ENCODE measurements at regions not wholly inside any gene's neighbourhood (a gene's known extent, or its start where the extent isn't known, plus 50 kb on each side); places are given as distances from the start of the nearest gene placed in this dataset.

DNA sequence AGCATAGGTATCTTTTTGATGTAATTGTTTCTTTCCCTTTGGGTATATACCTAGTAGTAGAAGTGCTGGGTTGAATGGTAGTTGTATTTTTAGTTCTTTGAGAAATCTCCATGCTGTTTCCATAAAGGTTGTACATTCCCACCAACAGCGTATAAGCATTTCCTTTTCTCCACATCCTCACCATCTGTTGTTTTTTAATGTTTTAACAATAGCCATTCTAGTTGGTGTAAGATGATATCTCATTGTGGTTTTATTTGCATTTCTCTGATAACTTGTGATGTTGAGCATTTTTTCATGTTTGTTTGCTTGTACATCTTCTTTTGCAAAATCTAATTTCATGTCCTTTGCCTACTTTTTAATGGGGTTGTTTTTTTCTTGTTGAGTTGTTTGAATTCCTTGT is 80.0 kb upstream of the TMC3 start:
- Mint-ChIP-seq H3K27me3 (peaks cover 3% of the 10 kb centered on the region), H3K4me1 (peaks cover 0 to 3% (median 0%) of the 10 kb centered on the region in 3 donors), H3K36me3 (no peaks in the 10 kb centered on the region), H3K27ac (no peak overlapping the region), H3K4me3 (no peak overlapping the region), H3K9me3 (peaks cover 3 to 19% (median 5%) of the 10 kb centered on the region in 3 donors)

DNA sequence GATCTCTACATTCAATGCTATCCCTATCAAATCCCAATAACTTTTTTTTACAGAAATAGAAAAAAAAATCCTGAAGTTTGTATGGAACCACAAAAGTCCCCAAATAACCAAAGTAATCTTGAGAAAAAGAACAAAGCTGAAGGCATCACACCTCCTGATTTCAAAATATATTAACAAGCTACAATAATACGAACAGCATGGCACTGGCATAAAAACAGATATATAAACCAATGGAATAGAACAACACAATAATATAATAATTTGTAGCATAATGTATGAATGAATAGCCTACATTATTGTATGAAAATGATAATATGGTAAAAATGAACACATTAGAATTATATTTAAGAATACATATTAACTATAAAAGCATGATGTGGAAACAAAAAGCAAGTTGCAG is 76.7 kb upstream of the TMC3 start:
- no peak overlapping the region for H3K27ac Mint-ChIP-seq
- H3K4me3 Mint-ChIP-seq: no peak overlapping the region
- H3K36me3 Mint-ChIP-seq: no peaks in the 10 kb centered on the region
- H3K4me1 Mint-ChIP-seq: peaks cover 0 to 1% (median 0%) of the 10 kb centered on the region in 3 donors
- peaks cover 1 to 15% (median 11%) of the 10 kb centered on the region in 3 donors for H3K9me3 Mint-ChIP-seq
- H3K27me3 Mint-ChIP-seq: no peaks in the 10 kb centered on the region

DNA sequence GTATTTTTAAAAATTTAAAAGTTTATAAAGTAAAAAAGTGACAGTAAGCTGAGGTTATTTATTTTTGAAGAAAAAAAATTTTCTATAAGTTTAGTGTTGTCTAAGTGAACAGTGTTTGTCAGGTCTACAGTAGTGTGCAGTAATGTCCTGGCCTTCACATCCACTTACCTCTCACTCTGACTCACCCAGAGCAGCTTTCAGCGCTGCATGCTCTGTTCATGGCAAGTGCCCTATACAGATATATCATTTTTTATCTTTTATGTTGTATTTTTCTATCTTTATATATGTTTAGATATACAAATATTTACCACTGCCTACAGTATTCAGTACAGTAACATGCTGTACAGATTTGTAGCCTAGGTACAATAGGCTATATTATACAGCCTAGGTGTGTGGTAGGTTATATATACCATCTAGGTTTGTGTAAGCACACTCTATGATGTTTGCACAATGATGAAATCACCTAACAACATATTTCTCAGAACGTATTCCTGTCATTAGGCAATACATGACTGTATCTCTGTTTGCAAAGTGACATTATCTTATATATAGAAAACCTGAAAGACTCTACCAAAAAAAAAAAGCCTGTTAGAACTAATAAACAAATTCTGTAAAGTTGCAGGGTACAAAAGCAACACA is 75.9 kb upstream of the TMC3 start:
- Mint-ChIP-seq H3K27ac (no peak overlapping the region), H3K36me3 (no peaks in the 10 kb centered on the region), H3K9me3 (peaks cover 1 to 21% (median 14%) of the 10 kb centered on the region in 3 donors), H3K4me1 (peaks cover 0 to 1% (median 0%) of the 10 kb centered on the region in 3 donors), H3K27me3 (no peaks in the 10 kb centered on the region), H3K4me3 (no peak overlapping the region)

DNA sequence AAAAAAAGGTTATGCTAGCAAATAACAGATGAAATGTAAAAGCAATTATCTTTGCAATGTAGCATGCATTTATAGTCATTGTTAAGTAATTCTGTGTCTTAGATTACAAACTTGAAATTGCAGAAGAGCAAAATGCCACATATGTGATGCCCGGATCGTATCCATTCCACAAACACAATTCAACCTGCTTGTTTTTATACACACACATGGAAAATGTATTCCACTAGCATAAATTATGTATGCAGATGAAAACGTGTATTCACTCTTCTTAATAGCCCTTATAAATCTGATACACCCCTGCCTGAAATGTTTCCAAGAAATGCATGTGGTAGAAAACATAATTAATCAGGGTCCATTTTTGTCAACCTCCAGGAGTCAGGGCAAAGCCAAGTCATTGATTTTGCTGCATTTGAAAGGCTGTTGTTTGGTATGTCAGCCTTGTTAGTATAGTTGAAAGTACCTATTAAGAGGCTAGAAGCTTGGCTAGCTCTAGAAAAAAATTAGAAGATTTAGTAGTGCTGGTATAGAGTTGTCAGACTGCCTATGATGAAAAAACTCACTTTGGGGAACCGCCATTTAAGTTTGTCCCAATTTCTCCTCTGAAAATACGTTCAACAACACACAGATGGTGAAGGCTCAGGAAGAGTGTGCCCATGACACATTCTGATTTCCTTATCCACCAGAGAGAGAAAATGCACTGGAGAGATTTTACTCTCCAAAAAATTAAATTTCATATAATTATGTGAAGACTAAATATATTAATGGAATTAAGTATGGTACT is 69.2 kb upstream of the TMC3 start:
- no peak overlapping the region for H3K4me3 Mint-ChIP-seq
- H3K27me3 Mint-ChIP-seq: peaks cover 2% of the 10 kb centered on the region
- no peaks in the 10 kb centered on the region for H3K36me3 Mint-ChIP-seq
- no peak overlapping the region for H3K27ac Mint-ChIP-seq
- peaks cover 4 to 21% (median 13%) of the 10 kb centered on the region in 3 donors for H3K9me3 Mint-ChIP-seq
- H3K4me1 Mint-ChIP-seq: no peaks in the 10 kb centered on the region

DNA sequence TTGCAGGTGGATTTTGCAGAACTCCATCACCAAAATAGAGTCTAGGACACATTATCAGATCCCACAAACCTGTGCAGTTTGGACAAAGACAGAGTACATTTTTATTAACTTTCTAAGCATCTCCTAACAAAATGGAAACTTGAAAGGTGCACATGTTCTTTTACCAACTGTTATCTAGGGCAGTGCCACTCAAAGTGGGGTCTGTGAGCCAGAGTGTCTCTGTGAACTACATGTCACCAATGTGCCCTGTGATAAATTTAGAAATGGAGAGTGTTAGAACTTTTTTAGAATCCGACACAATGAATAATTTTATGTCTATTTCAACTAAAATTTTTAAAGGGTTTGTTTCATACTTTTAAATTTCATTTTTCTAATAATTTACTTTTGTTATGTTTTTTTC is 68.4 kb upstream of the TMC3 start:
- Mint-ChIP-seq H3K4me3 (no peak overlapping the region), H3K27me3 (peaks cover 2% of the 10 kb centered on the region), H3K9me3 (peaks cover 4 to 17% (median 15%) of the 10 kb centered on the region in 3 donors), H3K27ac (no peak overlapping the region), H3K36me3 (no peaks in the 10 kb centered on the region), H3K4me1 (no peaks in the 10 kb centered on the region)

DNA sequence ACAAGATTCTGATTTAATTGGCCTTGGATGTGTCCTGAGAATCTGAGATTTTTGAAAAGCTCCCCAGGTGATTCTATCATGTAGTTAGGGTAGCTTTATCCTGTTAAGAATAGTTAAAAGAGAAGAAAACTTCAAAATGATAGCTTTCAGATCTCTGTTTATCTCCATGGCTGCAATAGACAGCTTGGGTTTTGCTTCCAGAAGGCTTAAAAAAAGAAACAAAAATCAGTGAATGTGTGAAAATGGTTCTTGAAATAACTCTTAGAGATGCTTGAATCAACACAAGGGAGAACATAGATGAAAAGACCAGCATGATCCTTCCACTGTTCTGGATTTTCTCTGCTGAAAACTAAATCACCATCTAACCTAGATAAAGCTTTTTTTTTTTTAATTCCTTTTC is 60.8 kb upstream of the TMC3 start:
- H3K27ac Mint-ChIP-seq: no peak overlapping the region
- H3K36me3 Mint-ChIP-seq: peaks cover 2% of the 10 kb centered on the region
- H3K9me3 Mint-ChIP-seq: peaks cover 0 to 12% (median 0%) of the 10 kb centered on the region in 3 donors
- H3K4me3 Mint-ChIP-seq: no peak overlapping the region
- peaks cover 8% of the 10 kb centered on the region for H3K27me3 Mint-ChIP-seq
- no peaks in the 10 kb centered on the region for H3K4me1 Mint-ChIP-seq

DNA sequence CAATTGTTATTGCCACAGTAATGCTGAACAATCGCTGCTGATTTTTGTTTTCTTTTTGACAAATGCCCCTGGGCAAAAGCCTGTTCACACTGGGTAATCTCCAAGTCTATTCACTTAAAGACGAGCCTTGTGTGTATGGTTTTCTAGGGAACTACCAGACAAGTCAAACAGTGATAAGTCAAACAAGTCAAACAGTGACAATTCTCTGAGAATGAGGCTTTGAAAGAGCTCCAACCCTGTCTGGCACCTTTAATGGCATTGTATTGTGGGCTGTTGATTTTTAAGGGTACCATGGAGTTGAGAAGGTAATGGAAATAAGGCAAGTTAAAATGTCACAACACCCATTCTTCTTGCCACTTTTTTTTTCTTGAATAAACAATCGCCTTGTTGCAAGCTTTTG is 59.4 kb upstream of the TMC3 start:
- H3K27ac Mint-ChIP-seq: no peak overlapping the region

DNA sequence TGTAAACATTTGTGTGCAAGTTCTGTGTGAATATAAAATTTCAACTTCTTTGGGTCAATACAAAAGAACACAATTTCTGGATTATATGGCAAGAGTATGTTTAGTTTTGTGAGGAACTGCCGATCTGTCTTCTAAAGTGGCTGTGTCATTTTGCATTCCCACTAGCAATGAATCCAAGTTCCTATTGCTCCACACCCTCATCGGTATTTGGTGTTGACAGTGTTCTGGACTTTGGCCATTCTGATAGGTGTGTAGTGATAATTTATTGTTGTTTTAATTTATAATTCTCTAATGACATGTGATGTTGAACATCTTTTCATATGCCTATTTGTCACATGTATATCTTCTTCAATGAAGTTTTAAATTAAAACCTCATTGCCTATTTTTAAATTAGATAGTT is 58.2 kb upstream of the TMC3 start:
- Mint-ChIP-seq H3K9me3 (peaks cover 0 to 10% (median 0%) of the 10 kb centered on the region in 3 donors), H3K27ac (no peak overlapping the region), H3K27me3 (peaks cover 8% of the 10 kb centered on the region), H3K4me3 (no peak overlapping the region), H3K36me3 (peaks cover 2% of the 10 kb centered on the region), H3K4me1 (no peaks in the 10 kb centered on the region)

More for the DNA sequence above, 59.4 kb upstream of the TMC3 start:
- Mint-ChIP-seq H3K9me3 (peaks cover 0 to 12% (median 0%) of the 10 kb centered on the region in 3 donors), H3K4me3 (no peak overlapping the region), H3K36me3 (peaks cover 2% of the 10 kb centered on the region), H3K27me3 (peaks cover 8% of the 10 kb centered on the region), H3K4me1 (no peaks in the 10 kb centered on the region)

DNA sequence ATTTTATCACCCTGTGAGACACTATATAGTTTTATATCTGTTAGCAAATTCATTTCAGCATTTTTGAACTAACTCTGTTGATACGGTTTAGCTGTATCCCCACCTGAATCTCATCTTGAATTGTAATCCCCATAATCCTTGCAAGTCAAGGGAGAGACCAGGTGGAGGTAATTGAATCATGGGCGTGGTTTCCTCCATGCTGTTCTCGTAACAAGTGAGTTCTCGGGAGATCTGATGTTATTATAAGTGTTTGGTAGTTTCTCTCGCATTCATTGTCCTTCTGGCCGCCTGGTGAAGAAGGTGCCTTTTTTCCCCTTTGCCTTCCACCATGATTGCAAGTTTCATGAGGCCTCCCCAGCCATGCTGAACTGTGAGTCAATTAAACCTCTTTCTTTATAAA is 53.2 kb upstream of the TMC3 start:
- Mint-ChIP-seq H3K36me3 (peaks cover 2% of the 10 kb centered on the region), H3K27me3 (peaks cover 5% of the 10 kb centered on the region), H3K4me1 (no peaks in the 10 kb centered on the region), H3K9me3 (peaks cover 0 to 8% (median 0%) of the 10 kb centered on the region in 3 donors), H3K27ac (no peak overlapping the region), H3K4me3 (no peak overlapping the region)

DNA sequence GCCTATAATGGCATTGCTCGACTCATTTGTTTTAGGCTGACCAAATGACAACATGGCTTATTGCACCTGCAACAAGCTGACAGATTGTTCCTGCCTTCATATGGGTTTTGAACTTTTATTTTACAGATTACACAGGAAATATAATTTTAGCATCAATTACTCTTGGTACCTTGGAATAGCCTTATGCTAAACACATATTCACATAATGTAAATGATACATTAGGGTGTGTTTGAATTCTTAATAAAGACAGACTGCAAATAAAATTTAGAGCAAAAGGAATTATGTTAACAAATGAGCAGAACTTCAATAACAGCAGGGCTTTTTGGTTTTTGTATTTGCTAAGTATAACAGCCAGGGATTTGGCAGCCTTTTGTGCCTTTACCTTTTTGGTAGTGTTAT is 51.9 kb upstream of the TMC3 start:
- H3K27me3 Mint-ChIP-seq: peaks cover 5% of the 10 kb centered on the region
- H3K27ac Mint-ChIP-seq: no peak overlapping the region
- no peak overlapping the region for H3K4me3 Mint-ChIP-seq
- H3K36me3 Mint-ChIP-seq: peaks cover 2% of the 10 kb centered on the region
- peaks cover 0 to 2% (median 0%) of the 10 kb centered on the region in 3 donors for H3K9me3 Mint-ChIP-seq
- no peaks in the 10 kb centered on the region for H3K4me1 Mint-ChIP-seq
